HL-60 (cell line): ENCODE measurements at regions not wholly inside any gene's neighbourhood (a gene's known extent, or its start where the extent isn't known, plus 50 kb on each side); places are given as distances from the start of the nearest gene placed in this dataset.

Experiments used
- GABPA ChIP-seq: IDR thresholded peaks from 2 replicates; pipeline ENCODE4 v1.6.1; 2012; ENCODE audit warnings: low read depth
- POLR2AphosphoS5 ChIP-seq: IDR thresholded peaks from 2 replicates; pipeline ENCODE4 v1.6.1; 2012; ENCODE audit warnings: low read depth
- TF ChIP-seq, protein P1 (sequence below): IDR thresholded peaks from one replicate; pipeline ENCODE4 v1.5.1; 2011; ENCODE audit warnings: low read length, control low read depth, inconsistent platforms; ENCODE audit not compliant: insufficient read depth

DNA sequence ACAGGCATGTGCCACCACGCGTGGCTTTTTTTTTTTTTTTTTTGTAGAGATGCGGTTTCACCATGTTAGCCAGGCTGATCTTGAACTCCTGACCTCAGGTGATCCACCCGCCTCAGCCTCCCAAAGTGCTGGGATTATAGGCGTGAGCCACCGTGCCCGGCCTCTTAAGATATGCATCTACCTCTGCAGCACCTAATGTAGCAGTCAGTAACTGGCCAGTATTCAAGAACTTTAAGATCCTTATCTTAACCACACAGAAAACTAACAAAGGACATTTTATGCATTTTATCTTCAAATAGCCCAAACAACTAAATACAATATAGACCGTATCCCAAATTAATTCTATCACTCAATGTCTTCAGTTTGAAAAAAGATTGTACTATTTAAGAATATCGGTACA, 618.7 kb downstream of the TLE1 start:
- TF ChIP-seq GABPA (no peak), POLR2AphosphoS5 (no peak)
- TF ChIP-seq, protein P1, sequence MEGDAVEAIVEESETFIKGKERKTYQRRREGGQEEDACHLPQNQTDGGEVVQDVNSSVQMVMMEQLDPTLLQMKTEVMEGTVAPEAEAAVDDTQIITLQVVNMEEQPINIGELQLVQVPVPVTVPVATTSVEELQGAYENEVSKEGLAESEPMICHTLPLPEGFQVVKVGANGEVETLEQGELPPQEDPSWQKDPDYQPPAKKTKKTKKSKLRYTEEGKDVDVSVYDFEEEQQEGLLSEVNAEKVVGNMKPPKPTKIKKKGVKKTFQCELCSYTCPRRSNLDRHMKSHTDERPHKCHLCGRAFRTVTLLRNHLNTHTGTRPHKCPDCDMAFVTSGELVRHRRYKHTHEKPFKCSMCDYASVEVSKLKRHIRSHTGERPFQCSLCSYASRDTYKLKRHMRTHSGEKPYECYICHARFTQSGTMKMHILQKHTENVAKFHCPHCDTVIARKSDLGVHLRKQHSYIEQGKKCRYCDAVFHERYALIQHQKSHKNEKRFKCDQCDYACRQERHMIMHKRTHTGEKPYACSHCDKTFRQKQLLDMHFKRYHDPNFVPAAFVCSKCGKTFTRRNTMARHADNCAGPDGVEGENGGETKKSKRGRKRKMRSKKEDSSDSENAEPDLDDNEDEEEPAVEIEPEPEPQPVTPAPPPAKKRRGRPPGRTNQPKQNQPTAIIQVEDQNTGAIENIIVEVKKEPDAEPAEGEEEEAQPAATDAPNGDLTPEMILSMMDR = no peak
